ENCODE measurements at regions not wholly inside any gene's neighbourhood (a gene's known extent, or its start where the extent isn't known, plus 50 kb on each side); places are given as distances from the start of the nearest gene placed in this dataset.
"Not testable (repeated sequence)": the region's sequence is repeated elsewhere in the genome, so short reads cannot be mapped to it uniquely, and the experiment has no call there.

DNA sequence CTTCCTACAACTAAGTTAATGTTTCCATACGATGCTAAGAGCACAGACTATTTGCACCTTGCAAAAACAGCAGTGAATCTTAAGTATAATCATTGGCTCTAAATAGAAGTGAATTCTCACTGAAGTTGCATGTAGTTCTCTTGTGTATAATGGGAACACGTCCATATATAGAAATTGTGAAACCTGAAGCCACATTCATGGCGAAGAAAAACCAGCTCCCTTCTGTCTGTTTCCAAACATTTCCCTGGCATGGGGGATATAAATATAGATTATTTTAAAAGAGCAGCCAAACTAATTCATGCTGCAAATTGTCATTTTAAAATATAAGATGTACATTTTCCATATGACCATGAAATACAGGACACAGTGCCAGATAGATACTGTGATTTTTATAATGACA lies 71.1 kb downstream of the TRAM1L1 start:
- DNase-seq: no peak

GRCh38 chr4:117010671-117011070 lies 74.7 kb downstream of the TRAM1L1 start:
- DNase-seq: no peak

- DNase-seq: no peak
Measured at GRCh38 chr4:117001077-117001476, 84.3 kb downstream of the TRAM1L1 start.

- DNase-seq: no peak
Measured at GRCh38 chr4:116982656-116983055, 102.7 kb downstream of the TRAM1L1 start.

DNA sequence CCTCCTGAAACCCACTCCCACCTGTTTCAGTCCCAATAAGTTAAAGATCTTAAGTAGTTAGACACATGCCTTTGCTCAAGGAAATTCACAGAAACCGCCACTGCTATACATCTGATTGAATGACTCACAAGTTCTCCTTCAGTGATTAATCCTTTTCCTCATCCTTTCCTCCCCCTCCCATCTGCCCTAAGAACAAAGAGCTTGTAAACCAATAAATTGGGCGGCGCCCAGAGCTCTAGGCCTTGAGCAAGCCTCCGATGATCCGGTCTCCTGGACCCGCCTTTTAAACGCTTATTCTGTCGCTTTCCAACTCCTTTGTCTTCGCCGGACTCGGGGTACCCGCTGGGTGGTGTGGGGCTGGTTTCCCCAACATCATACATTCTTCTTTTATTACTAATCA lies 104.9 kb downstream of the TRAM1L1 start:
- DNase-seq: not testable (repeated sequence)

DNA sequence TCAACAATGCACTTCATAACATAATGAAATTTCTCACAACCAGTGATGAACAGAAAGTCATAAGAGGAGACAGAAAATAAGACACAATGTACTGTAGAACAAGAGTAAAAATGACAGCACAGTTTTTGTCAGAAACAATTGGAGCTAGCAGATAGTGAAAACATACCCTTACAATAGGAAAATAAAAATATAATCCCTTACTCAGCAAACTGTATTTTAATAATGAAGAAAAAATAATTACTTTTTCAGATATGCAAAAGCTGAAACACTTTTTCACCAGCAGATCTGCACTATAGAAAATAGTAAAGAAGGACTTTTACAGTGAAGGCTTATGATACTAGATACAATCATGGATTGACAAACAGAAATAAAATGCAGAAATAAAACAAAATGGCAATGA lies 126.3 kb downstream of the TRAM1L1 start:
- no peak for DNase-seq

- no peak for DNase-seq
Measured at GRCh38 chr4:116953947-116954346, 131.4 kb downstream of the TRAM1L1 start.

DNA sequence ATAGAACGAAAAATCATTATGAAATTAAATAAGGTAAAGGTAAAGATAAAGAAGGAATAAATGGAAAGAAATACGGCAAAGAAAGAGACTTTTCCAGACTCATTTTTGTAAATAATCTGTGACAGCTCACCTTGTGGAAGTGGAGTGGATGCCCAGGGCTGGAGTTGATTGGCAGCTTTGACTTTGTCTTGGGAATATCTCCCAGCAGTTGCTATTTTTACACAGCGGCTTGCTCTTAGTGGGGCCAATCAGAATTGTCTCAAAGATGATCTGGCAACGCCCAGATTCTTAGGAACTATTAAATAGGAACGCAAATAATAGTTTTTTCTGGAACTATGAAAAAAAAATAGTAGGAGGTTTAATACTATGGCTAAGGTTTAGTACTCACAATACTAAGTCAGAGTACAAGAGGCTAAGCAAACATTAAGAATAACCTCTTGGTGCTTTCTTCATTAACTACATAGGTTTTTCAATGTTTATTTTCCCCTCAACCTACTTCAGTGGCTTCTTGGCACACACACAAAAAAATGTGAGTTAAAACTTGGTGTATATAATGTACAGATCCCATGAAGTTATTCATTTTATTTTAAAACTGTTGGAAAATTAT lies 132.7 kb downstream of the TRAM1L1 start:
- no peak for DNase-seq

DNA sequence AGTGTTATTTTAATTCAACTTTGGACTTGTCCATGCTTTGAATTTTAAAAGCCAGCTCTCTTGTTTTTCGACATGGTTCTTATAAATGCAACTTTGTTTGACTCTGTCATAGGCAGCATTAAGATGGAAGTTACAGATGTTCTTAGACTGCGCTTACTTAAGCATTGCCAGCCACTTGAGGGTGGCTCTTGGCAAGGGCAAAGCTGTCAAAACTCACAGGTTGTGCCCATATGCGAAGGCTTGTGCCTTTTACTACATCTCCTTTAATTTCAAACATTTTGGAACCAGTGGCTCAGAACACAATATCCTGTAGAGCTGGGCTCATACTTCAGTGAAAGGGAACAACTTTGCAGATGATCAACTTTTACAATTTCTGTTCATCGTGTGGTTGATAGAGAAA lies 135.5 kb downstream of the TRAM1L1 start:
- DNase-seq: no peak

DNA sequence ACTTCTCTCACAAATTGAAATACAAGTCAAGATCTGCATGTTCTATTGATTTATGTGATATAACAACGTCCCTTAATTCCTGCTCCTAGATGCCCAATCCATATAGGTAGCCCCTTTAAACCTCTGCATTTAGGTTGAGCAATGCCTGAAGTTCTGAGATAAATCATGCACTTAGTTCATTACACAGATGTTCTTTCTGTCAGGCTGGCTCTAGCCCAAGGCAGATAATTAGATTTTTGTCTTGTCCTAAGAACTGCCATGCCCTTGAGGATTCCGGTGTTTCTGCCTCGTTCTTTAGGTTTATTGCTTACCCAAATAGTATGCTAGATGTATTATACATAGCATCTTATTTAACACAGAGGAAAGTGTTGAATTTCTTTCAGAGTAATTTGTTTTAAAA lies 143.1 kb downstream of the TRAM1L1 start:
- DNase-seq: no peak

- DNase-seq: no peak
Measured at GRCh38 chr4:116930329-116930728, 155.0 kb downstream of the TRAM1L1 start.

DNA sequence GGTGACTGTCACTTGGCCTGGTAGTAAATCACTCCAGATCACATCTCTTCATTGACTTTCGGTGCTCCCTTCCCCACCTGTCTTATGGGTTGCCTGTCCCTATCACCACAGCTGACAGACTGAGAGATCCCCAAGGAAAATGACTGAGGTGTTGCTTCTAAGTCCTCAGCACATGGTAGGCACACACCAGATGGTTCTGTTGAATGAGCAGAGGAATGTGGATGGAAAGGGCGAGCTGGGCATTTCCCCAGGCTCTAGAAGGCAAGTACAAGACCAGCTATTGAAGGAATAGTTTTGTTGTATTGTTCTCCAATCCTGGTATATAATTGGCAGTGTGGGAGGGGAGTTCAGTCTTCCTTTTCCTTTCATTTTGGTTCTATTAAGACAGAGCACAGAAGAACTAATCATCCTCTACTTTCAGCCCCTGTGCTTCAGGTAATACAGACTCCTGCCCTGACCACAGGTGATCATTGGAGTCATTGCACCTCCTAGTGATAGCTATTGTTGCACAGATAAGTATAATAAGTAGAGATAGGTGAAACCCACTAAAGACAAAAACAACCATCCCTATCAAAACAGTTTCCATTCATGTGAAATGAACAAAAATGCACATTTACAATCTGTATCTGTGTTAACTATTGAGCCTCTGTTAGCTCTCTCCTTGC lies 158.6 kb downstream of the TRAM1L1 start:
- DNase-seq: no peak

DNA sequence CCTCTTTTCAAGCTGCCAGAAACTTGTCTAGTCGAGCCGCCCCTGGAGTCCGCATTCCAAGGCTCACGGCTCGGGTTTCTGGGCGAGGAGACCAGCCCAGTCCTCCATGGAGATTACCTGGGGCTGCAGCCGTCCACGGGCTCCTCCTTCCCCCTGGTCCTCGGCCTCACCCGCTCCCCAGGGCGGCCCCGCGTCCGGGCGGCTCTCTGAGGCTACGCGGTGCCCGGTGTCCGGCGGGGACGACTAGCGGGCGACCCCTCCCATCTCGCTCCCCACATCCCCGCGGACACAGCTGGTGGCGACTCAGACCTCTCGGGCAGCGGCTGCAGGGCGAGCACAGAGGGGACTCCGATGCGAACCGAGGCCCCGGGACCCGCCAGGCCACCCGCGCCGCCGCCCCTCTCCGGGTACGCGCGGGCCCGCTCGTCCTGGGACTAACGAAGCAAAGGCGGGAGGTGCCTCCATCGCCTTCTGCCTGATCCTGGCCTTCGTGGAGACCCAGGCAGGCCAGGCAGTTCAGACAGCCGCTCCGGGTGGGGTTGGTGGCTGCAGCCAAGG lies 159.4 kb downstream of the TRAM1L1 start:
- no peak for DNase-seq

DNA sequence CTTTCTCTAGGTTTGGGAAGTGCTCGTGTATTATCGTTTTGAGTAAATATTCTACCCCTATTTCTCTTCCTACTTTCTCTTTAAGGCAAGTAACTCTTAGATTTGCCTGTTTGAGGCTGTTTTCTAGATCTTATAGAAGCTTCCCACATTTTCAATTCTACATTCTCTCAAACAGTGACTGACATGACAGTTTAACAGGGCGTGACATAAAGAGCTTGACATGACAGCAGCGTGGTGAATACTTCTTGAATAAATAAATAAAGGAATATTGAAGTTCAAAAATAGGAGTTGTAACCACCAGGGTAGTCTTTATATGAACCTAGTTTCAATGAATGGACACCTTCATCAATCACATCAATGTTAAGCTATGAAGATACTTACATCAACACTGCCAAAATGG lies 162.0 kb downstream of the TRAM1L1 start:
- no peak for DNase-seq

DNA sequence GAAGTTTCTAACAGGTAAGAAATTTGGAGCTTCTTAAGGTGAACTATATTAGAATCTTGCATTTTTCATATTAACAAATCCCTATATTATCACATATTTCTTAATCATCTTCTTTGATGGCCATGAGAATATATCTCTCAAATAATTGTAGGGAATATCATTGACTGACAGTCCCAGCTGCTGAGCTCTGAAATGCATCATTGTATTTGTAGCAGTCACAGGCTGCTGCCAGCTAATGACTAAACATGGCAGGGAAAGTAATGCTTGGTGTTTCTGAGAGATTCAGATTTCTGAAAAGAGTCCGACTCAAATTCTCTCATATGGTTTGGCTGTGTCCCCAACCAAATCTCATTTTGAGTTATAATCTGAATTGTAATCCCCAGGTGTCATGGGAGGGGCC lies 171.9 kb downstream of the TRAM1L1 start:
- no peak for DNase-seq

- no peak for DNase-seq
Measured at GRCh38 chr4:116906758-116907157, 178.6 kb downstream of the TRAM1L1 start.

GRCh38 chr4:116899561-116899960 lies 185.8 kb downstream of the TRAM1L1 start:
- no peak for DNase-seq

DNA sequence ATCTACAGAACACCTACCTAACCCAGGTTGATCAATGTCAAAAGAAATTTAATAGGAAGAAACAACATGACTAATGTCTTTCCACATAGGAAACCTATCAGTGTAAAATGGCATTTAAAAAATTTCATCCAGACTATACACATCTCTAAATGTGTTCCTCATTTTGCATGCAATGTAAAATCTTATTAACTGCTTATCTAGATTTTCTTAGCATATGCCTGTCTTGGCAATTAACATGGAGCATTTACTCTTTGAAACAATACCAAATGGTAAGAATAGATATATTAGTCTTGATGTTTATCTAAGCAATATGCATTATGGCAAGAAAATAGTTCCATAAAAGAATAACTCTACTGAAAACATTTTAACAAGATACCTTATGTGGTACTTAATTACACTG lies 199.8 kb downstream of the TRAM1L1 start:
- no peak for DNase-seq

GRCh38 chr4:116882503-116882902 lies 202.9 kb downstream of the TRAM1L1 start:
- DNase-seq: no peak

DNA sequence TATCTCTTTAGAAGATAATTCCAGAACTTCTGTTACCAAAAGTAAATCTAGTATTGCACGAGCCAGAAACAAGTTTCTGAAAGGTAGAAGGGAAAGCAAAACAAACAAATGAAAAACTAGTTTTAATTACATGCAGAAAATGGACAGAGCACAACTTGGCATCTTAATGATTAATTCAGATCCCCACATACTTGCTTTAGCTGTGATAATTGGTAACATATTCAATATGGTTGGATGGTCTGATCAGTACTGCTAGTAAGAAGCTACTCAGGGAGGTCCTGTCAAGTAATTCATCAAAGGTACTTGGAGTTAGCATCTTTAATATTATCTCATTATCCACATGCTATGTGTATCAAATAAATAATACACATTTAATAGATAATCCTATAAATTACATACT lies 204.3 kb downstream of the TRAM1L1 start:
- DNase-seq: no peak

- no peak for DNase-seq
Measured at GRCh38 chr4:116880625-116881024, 204.8 kb downstream of the TRAM1L1 start.

GRCh38 chr4:116878280-116878679 lies 207.1 kb downstream of the TRAM1L1 start:
- no peak for DNase-seq

DNA sequence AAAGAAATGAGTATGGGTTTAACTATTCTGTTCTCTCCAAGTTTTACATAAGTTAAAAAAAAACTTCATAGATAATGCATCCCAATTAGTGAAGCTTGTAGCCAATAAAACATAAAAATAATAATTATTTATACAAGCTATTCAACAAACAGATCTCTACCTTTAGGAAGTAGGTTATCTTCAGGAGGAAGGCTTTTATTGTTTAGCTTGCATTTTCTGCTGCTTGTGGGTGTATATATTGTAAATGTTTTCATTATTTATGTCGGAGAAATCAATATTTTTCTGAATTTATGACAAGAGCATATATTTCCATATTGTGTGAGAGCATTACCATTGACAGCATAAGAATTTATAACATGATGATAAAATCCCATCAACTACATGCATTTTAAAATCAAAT lies 208.3 kb downstream of the TRAM1L1 start:
- no peak for DNase-seq

GRCh38 chr4:116872941-116873340 lies 212.4 kb downstream of the TRAM1L1 start:
- DNase-seq: no peak

DNA sequence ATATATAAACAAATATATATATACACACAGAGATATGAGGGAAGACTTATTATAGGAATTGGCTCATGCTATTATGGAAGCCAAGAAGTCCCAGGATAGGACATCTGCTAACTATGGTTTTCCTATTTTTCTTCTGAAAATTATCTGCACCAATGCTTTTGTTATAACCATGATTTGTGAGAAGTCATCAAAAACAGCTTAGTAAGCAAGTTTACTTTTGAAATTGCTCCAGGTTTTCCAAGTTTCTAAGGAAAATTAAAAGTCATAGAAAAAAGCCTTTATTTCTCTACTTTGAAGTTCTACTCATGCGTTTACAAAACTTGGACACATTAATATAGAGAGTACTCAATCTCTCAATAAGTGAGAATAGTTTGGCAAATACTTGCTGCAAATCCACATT lies 213.1 kb downstream of the TRAM1L1 start:
- DNase-seq: no peak

All from NCI-H1105 (cell line).